SK-N-SH treated with all-trans-retinoic acid at 6 μM for 48 hours (cell line): ENCODE measurements at regions not wholly inside any gene's neighbourhood (a gene's known extent, or its start where the extent isn't known, plus 50 kb on each side); places are given as distances from the start of the nearest gene placed in this dataset.

ENCODE experiments used
- ISL1 ChIP-seq: fragments of 250-450 bp; sonication (Bioruptor Pico); IDR thresholded peaks from 2 replicates; pipeline ENCODE4 v2.1.2; 2022; ENCODE audit warnings: mild to moderate bottlenecking, moderate library complexity
- RARB ChIP-seq: fragments of 250-450 bp; sonication (Bioruptor Pico); IDR thresholded peaks from 2 replicates; pipeline ENCODE4 v1.8.0; 2021; ENCODE audit warnings: mild to moderate bottlenecking, moderate library complexity
- ZFP30 ChIP-seq: fragments of 450-650 bp; formaldehyde crosslinking; IDR thresholded peaks from 2 replicates; pipeline ENCODE4 v1.5.0; 2022; ENCODE audit warnings: mild to moderate bottlenecking, moderate library complexity
- ZNF70 ChIP-seq: fragments of 450-650 bp; formaldehyde crosslinking; IDR thresholded peaks from 2 replicates; pipeline ENCODE4 v1.5.0; 2020; ENCODE audit warnings: mild to moderate bottlenecking, moderate library complexity
- TF ChIP-seq, protein P1 (sequence below): fragments of 250-450 bp; sonication (Bioruptor Pico); IDR thresholded peaks from 2 replicates; pipeline ENCODE4 v1.5.1; 2021; ENCODE audit warnings: mild to moderate bottlenecking, moderate library complexity

DNA sequence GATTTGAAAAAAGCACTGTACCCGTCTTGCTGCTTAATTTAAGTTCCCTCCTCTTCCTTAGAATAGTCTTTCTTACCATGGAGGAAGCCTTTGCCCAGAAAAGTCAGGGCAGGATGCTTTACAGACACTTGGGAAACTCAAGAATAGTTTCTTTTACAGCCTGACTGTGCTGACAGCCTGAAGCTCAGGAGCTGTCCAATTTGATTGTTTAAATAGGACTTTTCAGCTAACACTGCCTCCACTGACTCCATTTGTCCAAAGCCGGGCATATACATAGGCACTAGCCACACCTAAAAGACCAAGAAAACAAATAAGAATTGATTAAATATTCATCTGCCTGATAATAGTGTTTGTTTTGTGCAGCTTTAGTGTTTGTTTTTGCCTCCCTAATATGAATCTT lies 110.9 kb upstream of the L3MBTL4 start:
- no peak for TF ChIP-seq ISL1 (CRISPR knock-in tag)
- no peak for TF ChIP-seq RARB (CRISPR knock-in tag)
- no peak for TF ChIP-seq ZFP30 (CRISPR knock-in tag)
- TF ChIP-seq, protein P1, sequence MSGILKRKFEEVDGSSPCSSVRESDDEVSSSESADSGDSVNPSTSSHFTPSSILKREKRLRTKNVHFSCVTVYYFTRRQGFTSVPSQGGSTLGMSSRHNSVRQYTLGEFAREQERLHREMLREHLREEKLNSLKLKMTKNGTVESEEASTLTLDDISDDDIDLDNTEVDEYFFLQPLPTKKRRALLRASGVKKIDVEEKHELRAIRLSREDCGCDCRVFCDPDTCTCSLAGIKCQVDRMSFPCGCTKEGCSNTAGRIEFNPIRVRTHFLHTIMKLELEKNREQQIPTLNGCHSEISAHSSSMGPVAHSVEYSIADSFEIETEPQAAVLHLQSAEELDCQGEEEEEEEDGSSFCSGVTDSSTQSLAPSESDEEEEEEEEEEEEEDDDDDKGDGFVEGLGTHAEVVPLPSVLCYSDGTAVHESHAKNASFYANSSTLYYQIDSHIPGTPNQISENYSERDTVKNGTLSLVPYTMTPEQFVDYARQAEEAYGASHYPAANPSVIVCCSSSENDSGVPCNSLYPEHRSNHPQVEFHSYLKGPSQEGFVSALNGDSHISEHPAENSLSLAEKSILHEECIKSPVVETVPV (CRISPR knock-in tag): no peak
- no peak for TF ChIP-seq ZNF70 (CRISPR knock-in tag)
